ENCODE measurements at regions not wholly inside any gene's neighbourhood (a gene's known extent, or its start where the extent isn't known, plus 50 kb on each side); places are given as distances from the start of the nearest gene placed in this dataset.

- no TSS peak for BruUV-seq (replicated peaks)
- H2AK9ac ChIP-seq (replicated peaks; ENCODE audit: low read depth, low read length, poor library complexity) = no peak overlapping the region
- intact Hi-C loops (cut with micrococcal nuclease) = no loop called here
Measured at GRCh38 chr5:104533498-104533897, 970.9 kb upstream of the NUDT12 start.

More at GRCh38 chr5:104533498-104533897, 970.9 kb upstream of the NUDT12 start:
- H2BK15ac ChIP-seq (ENCODE audit: low read depth, low read length) = no peak overlapping the region
- no peak overlapping the region for H3K9ac ChIP-seq (ENCODE audit: low read depth, low read length)
- H3K4ac ChIP-seq (ENCODE audit: low read depth, low read length) = no peak overlapping the region
- H3K18ac ChIP-seq (ENCODE audit: low read depth, low read length) = no peak overlapping the region
- H3K56ac ChIP-seq (ENCODE audit: extremely low read depth, insufficient read depth, low read length) = no peak overlapping the region
- H3K36me3 ChIP-seq (ENCODE audit: control insufficient read depth, insufficient read depth, low read length) = no peaks in the 10 kb centered on the region
- H3K4me3 ChIP-seq (ENCODE audit: insufficient read depth, low read depth, low read length) = no peak overlapping the region
- no peak for DNase-seq
- H4K20me1 ChIP-seq (ENCODE audit: insufficient read depth, low read length) = no peaks in the 10 kb centered on the region
- H2BK120ac ChIP-seq (ENCODE audit: low read depth, low read length) = no peak overlapping the region
- H3K4me2 ChIP-seq (ENCODE audit: low read depth, low read length) = no peak overlapping the region
- no peak overlapping the region for H4K5ac ChIP-seq (ENCODE audit: low read depth, low read length)
- in situ Hi-C loops (cut with MboI; ENCODE audit: low sequenced_read_pairs) (no loop called here), dilution Hi-C loops (cut with HindIII; ENCODE audit: low sequenced_read_pairs, unreplicated experiment) (no loop called here)
- no peaks in the 10 kb centered on the region for H3K27me3 ChIP-seq (ENCODE audit: control insufficient read depth, insufficient read depth, low read length)
- ATAC-seq (ENCODE audit: low read depth) = no peak
- no peak overlapping the region for H3K23ac ChIP-seq (ENCODE audit: low read depth, low read length)
- no peaks in the 10 kb centered on the region for H3K4me1 ChIP-seq (ENCODE audit: control insufficient read depth, insufficient read depth, low read length)
- H3K14ac ChIP-seq (replicated peaks; ENCODE audit: low read depth, low read length) = no peak overlapping the region
- POLR2A ChIA-PET (ENCODE audit: unreplicated experiment) = no interaction called here
- no peaks in the 10 kb centered on the region for H3K9me1 ChIP-seq (ENCODE audit: insufficient read depth, low read length)
- no peaks in the 10 kb centered on the region for H3K9me3 ChIP-seq (ENCODE audit: control insufficient read depth, insufficient read depth, low read length)
- no peak for TF ChIP-seq MAZ (IDR thresholded peaks at IDR 0.05; ENCODE audit: borderline replicate concordance, low read depth, low read length)
- no peak for TF ChIP-seq CHD1 (IDR thresholded peaks at IDR 0.05; ENCODE audit: low read depth, low read length)
- TF ChIP-seq, protein P1, sequence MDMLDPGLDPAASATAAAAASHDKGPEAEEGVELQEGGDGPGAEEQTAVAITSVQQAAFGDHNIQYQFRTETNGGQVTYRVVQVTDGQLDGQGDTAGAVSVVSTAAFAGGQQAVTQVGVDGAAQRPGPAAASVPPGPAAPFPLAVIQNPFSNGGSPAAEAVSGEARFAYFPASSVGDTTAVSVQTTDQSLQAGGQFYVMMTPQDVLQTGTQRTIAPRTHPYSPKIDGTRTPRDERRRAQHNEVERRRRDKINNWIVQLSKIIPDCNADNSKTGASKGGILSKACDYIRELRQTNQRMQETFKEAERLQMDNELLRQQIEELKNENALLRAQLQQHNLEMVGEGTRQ (IDR thresholded peaks at IDR 0.05; ENCODE audit: low read depth, low read length) = no peak
- no peak for TF ChIP-seq CTCF (conservative IDR thresholded peaks at IDR 0.05; ENCODE audit: low read depth, low read length)
- no peak for TF ChIP-seq RFX5 (IDR thresholded peaks at IDR 0.05; ENCODE audit: low read depth, low read length)
- TF ChIP-seq RCOR1 (IDR thresholded peaks at IDR 0.05; ENCODE audit: insufficient replicate concordance, low read length) = no peak
- no peak for TF ChIP-seq FOS (IDR thresholded peaks at IDR 0.05; ENCODE audit: low read depth, low read length)
- no peak for TF ChIP-seq POLR2A (IDR thresholded peaks at IDR 0.05; ENCODE audit: low read depth, low read length)
- H2AFZ ChIP-seq (replicated peaks; ENCODE audit: low read length, poor library complexity) = no peak overlapping the region
- no peak overlapping the region for H2BK5ac ChIP-seq (ENCODE audit: low read depth, low read length, poor library complexity, severe bottlenecking)
- CTCF ChIA-PET = no interaction called here
- H2AK5ac ChIP-seq (ENCODE audit: low read depth, low read length) = no peak overlapping the region
- H2BK20ac ChIP-seq (ENCODE audit: low read depth, low read length) = no peak overlapping the region
- H3K27ac ChIP-seq (ENCODE audit: insufficient read depth, low read length) = no peak overlapping the region
- H4K8ac ChIP-seq (ENCODE audit: low read depth in 2 of 2, low read length in 2 of 2) = no peak overlapping the region
- no peaks in the 10 kb centered on the region for H3K79me1 ChIP-seq (ENCODE audit: low read depth in 1 of 2, low read length in 2 of 2)
- no peak overlapping the region for H4K91ac ChIP-seq (ENCODE audit: insufficient read depth, low read depth, low read length)

Measured in IMR-90 (cell line).